ENCODE measurements at regions not wholly inside any gene's neighbourhood (a gene's known extent, or its start where the extent isn't known, plus 50 kb on each side); places are given as distances from the start of the nearest gene placed in this dataset.

GRCh38 chr22:27537501-27537900 lies 264.1 kb downstream of the MN1 start:
- WGBS, 2 experiments (ENCODE audit: extremely low coverage in 1 of 2, insufficient coverage in 1 of 2, insufficient read length in 1 of 2, insufficient replicate concordance in 2 of 2, low coverage in 1 of 2, low lambda C conversion rate in 2 of 2, missing lambda C conversion rate in 1 of 2), result 81% methylated on average over 15 of the region's 15 CpGs; no CpG with 5 or more reads in 1 of the 2 experiments
- Histone ChIP-seq H2AFZ (ENCODE audit: low read length) (0 out of 2 replicates have a peak overlapping the region, but pooled peaks have one; percentile 19), H2BK120ac (replicated peaks; ENCODE audit: low read depth, low read length) (no peak overlapping the region), H3K79me1 (ENCODE audit: low read depth, low read length) (no peaks in the 10 kb centered on the region), H3K27ac (ENCODE audit: low read depth, low read length) (no peak overlapping the region), H2BK5ac (ENCODE audit: low read depth, low read length) (no peak overlapping the region), H2BK15ac (ENCODE audit: low read length) (no peak overlapping the region), H3K4me2 (ENCODE audit: insufficient read depth in 1 of 2, low read depth in 2 of 2, low read length in 2 of 2) (no peak overlapping the region), H3K79me2 (ENCODE audit: control insufficient read depth in 1 of 2, insufficient read depth in 2 of 2, low read length in 2 of 2) (no peaks in the 10 kb centered on the region), H4K91ac (replicated peaks; ENCODE audit: insufficient read length, low read length) (no peak overlapping the region), H3K36me3 (ENCODE audit: control insufficient read depth in 2 of 4, insufficient read depth in 4 of 4, low read length in 3 of 4) (no peaks in the 10 kb centered on the region), H2AK5ac (ENCODE audit: low read depth, low read length) (no peak overlapping the region), H2BK20ac (ENCODE audit: low read length) (no peak overlapping the region), H3K9me3 (ENCODE audit: insufficient read depth in 2 of 2, low read depth in 1 of 2, low read length in 1 of 2) (no peaks in the 10 kb centered on the region), H3K27me3 (replicated peaks in 1 of 4; ENCODE audit: control insufficient read depth in 3 of 4, extremely low read depth in 1 of 4, insufficient read depth in 3 of 4, low read length in 3 of 4) (no peaks in the 10 kb centered on the region; a peak in 1 of 7 replicates), H3K9ac (replicated peaks in 1 of 4; ENCODE audit: extremely low read depth in 1 of 4, low read depth in 3 of 4, low read length in 3 of 4) (no peak overlapping the region), H4K20me1 (replicated peaks in 1 of 2; ENCODE audit: control insufficient read depth in 1 of 2, insufficient read depth in 2 of 2, low read length in 2 of 2) (no peaks in the 10 kb centered on the region), H3K4ac (replicated peaks; ENCODE audit: insufficient read length, low read depth, low read length) (no peak overlapping the region), H2BK12ac (ENCODE audit: low read depth, low read length) (no peak overlapping the region), H3K56ac (replicated peaks; ENCODE audit: insufficient read length, low read depth, low read length) (no peak overlapping the region), H3K4me3 (ENCODE audit: extremely low read depth in 1 of 4, insufficient read depth in 2 of 4, low read depth in 3 of 4, low read length in 4 of 4) (no peak overlapping the region), H4K5ac (ENCODE audit: insufficient read length, low read depth, low read length) (no peak overlapping the region), H3K18ac (ENCODE audit: extremely low read depth, low read length) (peak overlapping the region; percentile 24; the same call in 1 of the 2 replicates), H3K23ac (ENCODE audit: insufficient read length) (no peak overlapping the region), H4K8ac (ENCODE audit: extremely low read depth, insufficient read depth, low read length) (no peak overlapping the region), H3K23me2 (ENCODE audit: low read depth, low read length) (no peaks in the 10 kb centered on the region), H3K14ac (ENCODE audit: insufficient read length) (no peak overlapping the region), H3K4me1 (replicated peaks in 1 of 4; ENCODE audit: control insufficient read depth in 3 of 4, insufficient read depth in 4 of 4, low read length in 3 of 4) (peaks cover 3 to 20% (median 11%) of the 10 kb centered on the region in 4 experiments; a peak in 6 of 7 replicates)
- ChIA-PET POLR2A (ENCODE audit: partially characterized antibody) (no interaction called here), CTCF (ENCODE audit: partially characterized antibody) (interaction anchor here (0.7 to 2.7 kb wide), 11 partner anchors 10 to 343 kb away, joined by 3 to 9 read pairs (median 3); no protein-coding TSS in a partner anchor)
- no peak for FAIRE-seq
- no peak for DNase-seq (ENCODE audit: low read depth in 1 of 2, low spot score in 2 of 2)
- no peak for TF ChIP-seq POU5F1 (IDR thresholded peaks at IDR 0.05; ENCODE audit: low read depth, low read length)
- no peak for TF ChIP-seq BCL11A (IDR thresholded peaks at IDR 0.05; ENCODE audit: low read depth in 2 of 2, low read length in 2 of 2)
- no peak for TF ChIP-seq ATF3 (IDR thresholded peaks at IDR 0.05; ENCODE audit: insufficient read depth, low read depth, low read length)
- no peak for TF ChIP-seq SUZ12 (IDR thresholded peaks at IDR 0.05; ENCODE audit: low read length)
- TF ChIP-seq GTF2F1 (IDR thresholded peaks at IDR 0.05; ENCODE audit: borderline replicate concordance, low read depth, low read length), result no peak
- no peak for TF ChIP-seq KDM4A (IDR thresholded peaks at IDR 0.05; ENCODE audit: low read depth, low read length, severe bottlenecking)
- no peak for TF ChIP-seq POLR2AphosphoS5 (IDR thresholded peaks at IDR 0.05; ENCODE audit: low read depth, low read length)
- no peak for TF ChIP-seq RBBP5 (IDR thresholded peaks at IDR 0.05; ENCODE audit: borderline replicate concordance, low read depth, low read length)
- no peak for TF ChIP-seq JUND (IDR thresholded peaks at IDR 0.05; ENCODE audit: low read length)
- no peak for TF ChIP-seq TEAD4 (IDR thresholded peaks at IDR 0.05; ENCODE audit: low read depth, low read length)
- TF ChIP-seq TCF12 (IDR thresholded peaks at IDR 0.05; ENCODE audit: low read depth, low read length), result no peak
- no peak for TF ChIP-seq NRF1 (IDR thresholded peaks at IDR 0.05; ENCODE audit: low read depth, low read length)
- no peak for TF ChIP-seq EZH2 (IDR thresholded peaks at IDR 0.05; ENCODE audit: low read depth, low read length, severe bottlenecking)
- no peak for TF ChIP-seq SAP30 (IDR thresholded peaks at IDR 0.05; ENCODE audit: insufficient read depth, insufficient replicate concordance, low read length)

Measured in H1 (cell line).